Right cardiac atrium (tissue), 5 donors: ENCODE measurements at regions not wholly inside any gene's neighbourhood (a gene's known extent, or its start where the extent isn't known, plus 50 kb on each side); places are given as distances from the start of the nearest gene placed in this dataset.

Experiments
- ATAC-seq, 2 donors: fragments of 200-7000 bp; cut with Tn5 transposase; one replicate each; pipeline versions ENCODE4 v1.8.0 to v1.9.1; 2020; ENCODE audit warnings: moderate library complexity in 2 of 2, mild to moderate bottlenecking in 1 of 2
- DNase-seq, 3 donors: peaks; one replicate each; pipeline ENCODE4 v3.0.0-alpha.2; 2020
- H3K27ac ChIP-seq: one replicate; pipeline ENCODE4 v1.5.1; 2013; ENCODE audit warnings: mild to moderate bottlenecking, low read length, control low read depth, moderate library complexity
- H3K27me3 ChIP-seq: one replicate; pipeline ENCODE4 v1.6.1; 2013; ENCODE audit not compliant: control insufficient read depth, insufficient read depth
- H3K4me1 ChIP-seq: one replicate; pipeline ENCODE4 v1.6.1; 2013; ENCODE audit warnings: low read length; ENCODE audit not compliant: control insufficient read depth, insufficient read depth
- H3K4me3 ChIP-seq: one replicate; pipeline ENCODE4 v1.5.1; 2013; ENCODE audit warnings: low read length, control low read depth
- H3K9me3 ChIP-seq: one replicate; pipeline ENCODE4 v1.6.1; 2013; ENCODE audit warnings: low read length; ENCODE audit not compliant: control insufficient read depth
- WGBS: extraction: QIAGEN DNeasy Blood & Tissue Kit; methylation state at CpG from one replicate; pipeline ENCODE4 v1.1.7; 2013; 5-methylcytosine and 5-hydroxymethylcytosine counted together
- intact Hi-C, 4 donors: fragments of 100-400 bp; cut with DNase I; formaldehyde crosslinking; loops; one replicate each; pipeline versions ENCODE4 v1.11.0 to v1.14.0; 2022 to 2023
- donor health status: healthy with polysubstance abuse.
- donor health status: DM: no; HTN: yes; CAD: no.
- donor health status: DM: no; HTN: no; CAD: no.
- donor health status: DM: no; HTN: yes; CAD: no; lungs with severe emphysema.
- donor health status: DM: yes; HTN: yes; CAD: no.

DNA sequence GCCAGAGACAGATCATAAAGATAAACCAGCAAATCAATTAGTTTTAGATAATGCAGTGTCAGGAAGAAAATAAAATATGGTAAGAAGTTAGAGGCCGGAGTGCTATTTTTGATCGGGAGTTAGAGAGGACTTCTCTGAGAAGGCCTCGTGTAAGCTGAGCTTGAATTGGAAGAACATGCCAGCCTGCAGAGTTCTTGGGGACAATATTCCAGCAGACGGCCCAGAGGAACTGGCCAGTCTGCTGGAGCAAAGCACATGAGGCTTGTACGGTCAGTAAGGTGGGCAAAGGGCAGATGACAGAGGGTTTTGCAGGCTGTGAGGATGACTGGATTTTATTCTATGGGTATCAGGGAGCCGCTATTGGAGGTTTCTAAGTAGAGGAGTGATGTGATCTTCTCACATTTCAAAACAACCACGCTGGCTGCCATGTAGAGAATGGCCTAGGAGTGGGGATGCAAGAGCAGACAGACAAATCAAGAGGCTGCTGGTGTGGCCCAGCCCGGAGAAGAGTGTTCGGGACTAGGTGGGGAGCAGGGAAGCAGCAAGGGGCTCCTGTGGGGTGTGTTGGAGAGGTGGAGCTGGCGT lies 84.0 kb downstream of the HES1 start:
- Histone ChIP-seq H3K27me3 (no peaks in the 10 kb centered on the region), H3K27ac (no peak overlapping the region), H3K4me1 (no peaks in the 10 kb centered on the region), H3K9me3 (no peaks in the 10 kb centered on the region), H3K4me3 (no peak overlapping the region)
- no peak for DNase-seq
- intact Hi-C loops = no loop called here
- WGBS = 92% methylated on average over 10 of the region's 10 CpGs
- ATAC-seq = no peak

DNA sequence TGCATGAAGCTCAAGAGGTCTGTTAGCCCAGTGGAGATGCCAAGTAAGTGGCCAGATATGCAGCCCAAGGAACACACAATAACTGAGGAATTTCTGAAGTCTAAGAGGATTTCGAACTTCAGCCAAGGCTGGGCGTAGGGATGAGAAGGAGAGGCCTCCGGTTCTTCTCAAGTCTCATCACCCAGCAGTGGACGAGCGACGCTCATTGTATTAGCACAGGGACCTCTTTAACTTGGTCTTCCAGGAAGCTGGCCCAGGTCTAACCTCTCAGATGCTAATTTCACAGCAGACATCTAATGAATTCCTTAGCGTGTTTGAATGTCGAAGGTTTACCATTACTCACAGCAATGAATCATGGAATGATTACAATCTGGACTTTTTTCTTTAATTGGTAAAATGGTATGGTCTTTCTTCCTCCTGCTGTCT lies 85.0 kb downstream of the HES1 start:
- no peak for DNase-seq
- H3K27ac ChIP-seq = no peak overlapping the region
- no peak overlapping the region for H3K4me3 ChIP-seq
- intact Hi-C loops = no loop called here
- no peak for ATAC-seq
- H3K4me1 ChIP-seq = no peaks in the 10 kb centered on the region
- no peaks in the 10 kb centered on the region for H3K27me3 ChIP-seq
- H3K9me3 ChIP-seq = no peaks in the 10 kb centered on the region
- WGBS = 98% methylated on average over 8 of the region's 8 CpGs

- WGBS = 83% methylated on average over 4 of the region's 4 CpGs
- no peak for DNase-seq
- H3K27ac ChIP-seq = no peak overlapping the region
- H3K27me3 ChIP-seq = no peaks in the 10 kb centered on the region
- H3K9me3 ChIP-seq = no peaks in the 10 kb centered on the region
- intact Hi-C loops = no loop called here
- no peak overlapping the region for H3K4me3 ChIP-seq
- ATAC-seq = peak in 1 of 2 donors; percentile 45
- no peaks in the 10 kb centered on the region for H3K4me1 ChIP-seq
Measured at GRCh38 chr3:194221336-194221735, 85.4 kb downstream of the HES1 start.

DNA sequence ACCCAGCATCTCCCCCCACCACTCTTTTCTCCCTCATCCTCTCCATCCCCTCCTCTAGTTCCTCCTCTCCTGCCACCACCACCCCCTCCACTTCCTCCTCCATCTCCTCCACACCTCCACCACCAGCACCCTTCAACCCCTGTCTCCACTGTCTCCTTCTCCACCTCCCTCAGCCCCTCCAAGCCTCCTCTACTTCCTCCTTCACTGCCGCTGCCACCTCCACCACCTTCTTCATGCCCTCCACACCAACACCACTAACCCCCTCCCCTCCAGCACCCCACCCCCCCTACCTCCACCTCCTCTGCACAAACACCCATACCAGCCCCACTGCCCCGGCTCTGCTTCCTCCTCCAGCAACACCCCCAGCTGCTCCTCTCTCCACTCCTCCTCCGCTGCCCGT lies 88.0 kb downstream of the HES1 start:
- Histone ChIP-seq H3K9me3 (no peaks in the 10 kb centered on the region), H3K4me3 (no peak overlapping the region), H3K27me3 (no peaks in the 10 kb centered on the region), H3K27ac (no peak overlapping the region), H3K4me1 (no peaks in the 10 kb centered on the region)
- no peak for ATAC-seq
- intact Hi-C loops = no loop called here
- 75% methylated on average over 4 of the region's 4 CpGs for WGBS
- no peak for DNase-seq

DNA sequence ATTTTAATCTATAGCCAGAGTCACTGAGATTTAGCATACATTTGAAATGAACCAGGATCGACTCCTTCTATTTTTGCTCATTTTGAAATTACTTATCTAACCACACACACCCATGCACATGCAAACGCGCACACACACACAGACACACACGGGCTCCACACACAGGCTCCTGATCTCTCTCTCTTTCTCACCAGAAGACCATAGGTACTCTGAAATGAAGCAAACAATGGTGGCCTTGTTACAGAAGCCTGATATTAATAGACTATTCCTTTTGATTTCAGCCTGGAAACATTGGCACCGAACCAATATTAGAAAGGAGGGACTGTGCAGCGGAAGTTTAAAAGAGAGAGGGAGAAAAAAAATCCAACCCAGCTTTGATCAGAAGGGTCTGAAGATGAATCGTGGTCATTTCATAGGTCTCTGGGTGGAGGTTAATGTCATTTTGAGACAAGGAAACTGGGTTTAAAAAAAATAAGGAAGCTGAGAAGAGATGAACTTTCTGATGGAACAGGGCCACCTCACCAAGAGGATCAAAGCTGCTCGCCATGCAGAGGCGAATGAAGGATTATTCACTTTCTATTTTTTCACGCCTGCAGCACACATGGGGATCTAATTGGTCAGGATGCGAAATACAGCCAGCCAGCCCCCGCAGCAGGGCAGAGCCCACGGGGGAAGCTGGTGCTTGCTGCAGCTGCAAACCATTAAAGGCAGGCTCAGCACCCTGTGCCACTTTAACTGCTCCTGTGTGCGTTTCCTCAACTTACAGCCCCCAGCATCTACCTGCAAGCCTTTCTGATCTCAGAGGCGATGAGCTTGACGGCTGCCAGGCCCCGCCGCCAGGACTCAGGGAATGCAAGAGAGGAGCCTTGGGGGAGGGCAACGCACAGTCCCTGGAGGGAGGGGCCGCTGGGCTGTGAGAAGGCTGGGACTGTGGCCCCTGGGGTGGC lies 88.8 kb downstream of the HES1 start:
- ATAC-seq (peak in 1 of 2 donors; percentile 10), DNase-seq (peak in 1 of 3 donors; percentile 60)
- Histone ChIP-seq H3K4me1 (no peaks in the 10 kb centered on the region), H3K4me3 (no peak overlapping the region), H3K27ac (no peak overlapping the region), H3K27me3 (no peaks in the 10 kb centered on the region), H3K9me3 (no peaks in the 10 kb centered on the region)
- intact Hi-C loops = no loop called here
- 57% methylated on average over 20 of the region's 20 CpGs for WGBS

GRCh38 chr3:194225418-194225812 lies 89.5 kb downstream of the HES1 start:
- H3K4me1 ChIP-seq = no peaks in the 10 kb centered on the region
- no peaks in the 10 kb centered on the region for H3K9me3 ChIP-seq
- DNase-seq = no peak
- ATAC-seq = no peak
- intact Hi-C loops = no loop called here
- no peak overlapping the region for H3K4me3 ChIP-seq
- no peaks in the 10 kb centered on the region for H3K27me3 ChIP-seq
- H3K27ac ChIP-seq = no peak overlapping the region
- WGBS = 80% methylated on average over 5 of the region's 5 CpGs

GRCh38 chr3:194225988-194226663 lies 90.2 kb downstream of the HES1 start:
- no peak overlapping the region for H3K27ac ChIP-seq
- DNase-seq = no peak
- no peaks in the 10 kb centered on the region for H3K4me1 ChIP-seq
- intact Hi-C loops = no loop called here
- no peaks in the 10 kb centered on the region for H3K9me3 ChIP-seq
- WGBS = 76% methylated on average over 13 of the region's 13 CpGs
- no peak overlapping the region for H3K4me3 ChIP-seq
- ATAC-seq = no peak
- H3K27me3 ChIP-seq = no peaks in the 10 kb centered on the region

GRCh38 chr3:194231929-194232832 lies 96.2 kb downstream of the HES1 start:
- no peak for DNase-seq
- ATAC-seq = no peak
- Histone ChIP-seq H3K27ac (no peak overlapping the region), H3K4me1 (no peaks in the 10 kb centered on the region), H3K4me3 (no peak overlapping the region), H3K9me3 (peaks cover 2% of the 10 kb centered on the region), H3K27me3 (no peaks in the 10 kb centered on the region)
- intact Hi-C loops = no loop called here
- 78% methylated on average over 14 of the region's 14 CpGs for WGBS

DNA sequence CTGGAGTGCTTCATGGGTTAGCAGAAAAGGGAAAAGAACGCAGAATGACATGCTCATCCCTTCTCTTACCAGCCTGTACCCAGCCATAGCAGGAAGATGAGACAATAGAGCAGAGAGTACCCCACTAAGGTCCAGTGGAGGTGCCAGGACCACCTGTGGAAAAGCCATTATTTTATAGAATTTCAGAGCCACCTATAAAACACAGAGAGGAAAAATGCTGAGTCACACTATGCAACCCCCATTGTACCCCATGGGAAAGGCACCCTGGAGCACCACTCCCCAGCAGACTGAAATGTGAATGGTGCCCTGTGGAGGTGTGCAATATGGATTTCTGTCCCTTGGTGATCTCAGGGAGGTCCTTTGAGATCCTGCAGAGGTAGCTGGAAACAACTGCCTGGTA lies 97.2 kb downstream of the HES1 start:
- Histone ChIP-seq H3K9me3 (peaks cover 2% of the 10 kb centered on the region), H3K27me3 (no peaks in the 10 kb centered on the region), H3K27ac (no peak overlapping the region), H3K4me3 (no peak overlapping the region), H3K4me1 (no peaks in the 10 kb centered on the region)
- DNase-seq (no peak), ATAC-seq (no peak)
- intact Hi-C loops = no loop called here
- WGBS = 100% methylated on average over 1 of the region's 1 CpG

DNA sequence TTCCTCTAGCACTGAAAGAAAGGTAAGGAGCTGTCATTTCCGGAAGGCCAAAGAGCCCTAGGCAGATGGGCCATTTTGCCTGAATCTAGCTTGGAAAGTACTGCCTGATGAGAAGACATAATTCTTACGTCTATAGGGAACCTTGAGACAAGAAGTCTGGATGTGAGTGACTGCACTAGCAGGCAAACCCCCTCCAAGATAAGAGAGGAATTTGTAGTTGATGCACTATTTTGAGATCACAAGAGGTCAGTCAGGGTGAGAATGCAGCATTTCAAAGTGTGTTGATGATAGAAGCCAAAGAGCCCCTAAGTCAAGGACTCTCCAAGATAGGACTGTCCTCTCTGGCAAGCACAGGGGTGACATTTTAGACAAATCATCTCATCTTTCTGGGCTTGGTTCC lies 99.2 kb downstream of the HES1 start:
- ATAC-seq = peak; percentile 57 to 74
- H3K4me1 ChIP-seq = no peaks in the 10 kb centered on the region
- 75% methylated on average over 2 of the region's 2 CpGs for WGBS

More for the DNA sequence above, 99.2 kb downstream of the HES1 start:
- Histone ChIP-seq H3K27ac (no peak overlapping the region), H3K27me3 (no peaks in the 10 kb centered on the region), H3K9me3 (peaks cover 2% of the 10 kb centered on the region), H3K4me3 (no peak overlapping the region)
- intact Hi-C loops = no loop called here
- DNase-seq = no peak
